ENCODE measurements at regions not wholly inside any gene's neighbourhood (a gene's known extent, or its start where the extent isn't known, plus 50 kb on each side); places are given as distances from the start of the nearest gene placed in this dataset.

- no peaks in the 10 kb centered on the region for H3F3A ChIP-seq (ENCODE audit: control insufficient read depth, insufficient read depth)
- no peak overlapping the region for H3K27ac ChIP-seq (ENCODE audit: low read depth, low read length)
- H3K79me2 ChIP-seq (ENCODE audit: control insufficient read depth, low read length), result no peaks in the 10 kb centered on the region
- TF ChIP-seq EZH2phosphoT487 (IDR thresholded peaks at IDR 0.05; ENCODE audit: borderline replicate concordance, low read length), result no peak
- TF ChIP-seq CTCF (IDR thresholded peaks at IDR 0.05; ENCODE audit: low read depth, low read length, poor library complexity, severe bottlenecking), result no peak
- no peaks in the 10 kb centered on the region for H4K20me1 ChIP-seq (ENCODE audit: control insufficient read depth, insufficient read depth, low read depth, low read length)
- no peaks in the 10 kb centered on the region for H3K9me2 ChIP-seq (replicated peaks; ENCODE audit: control insufficient read depth, low read length)
- H3K4me2 ChIP-seq (ENCODE audit: low read length), result no peak overlapping the region
- no peaks in the 10 kb centered on the region for H3K9me3 ChIP-seq (ENCODE audit: control insufficient read depth, insufficient read depth, low read length)
- peaks cover 2% of the 10 kb centered on the region; the same call in 1 of the 2 replicates for H3K27me3 ChIP-seq (ENCODE audit: control insufficient read depth, low read length)
- no peak overlapping the region for H3K4me3 ChIP-seq (ENCODE audit: low read length)
- H3K4me1 ChIP-seq (ENCODE audit: control insufficient read depth, low read length), result peaks cover 18% of the 10 kb centered on the region
- H3K36me3 ChIP-seq (ENCODE audit: control insufficient read depth, low read length), result no peaks in the 10 kb centered on the region
These were observed 96.1 kb upstream of the AKIP1 start for GRCh38 chr11:8814923-8815240.

DNA sequence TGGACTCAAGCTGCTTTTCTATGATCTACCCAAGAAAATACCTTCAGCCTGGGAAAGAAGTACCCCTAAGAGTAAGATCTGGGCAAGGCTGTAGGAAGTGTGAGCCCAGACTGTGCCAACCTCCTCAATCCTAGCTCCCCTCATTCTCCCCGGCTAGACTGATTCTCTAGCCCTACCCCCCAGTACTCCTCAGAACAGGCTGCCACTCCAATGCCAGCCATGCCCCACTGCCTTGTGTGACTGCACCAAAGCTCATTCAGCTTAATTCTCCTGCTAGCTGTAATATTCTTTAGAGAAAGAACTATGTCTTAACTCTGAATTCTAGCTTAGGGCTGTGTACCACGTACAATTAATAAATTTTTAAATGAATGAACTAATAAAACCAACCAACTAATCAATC, 92.6 kb upstream of the AKIP1 start:
- Histone ChIP-seq H3K4me2 (ENCODE audit: low read length) (no peak overlapping the region), H3K4me1 (ENCODE audit: control insufficient read depth, low read length) (peaks cover 13% of the 10 kb centered on the region), H3K27me3 (ENCODE audit: control insufficient read depth, low read length) (0 out of 2 replicates have a peak, but pooled peaks cover 2% of the 10 kb centered on the region), H3K9me3 (ENCODE audit: control insufficient read depth, insufficient read depth, low read length) (no peaks in the 10 kb centered on the region), H3K79me2 (ENCODE audit: control insufficient read depth, low read length) (no peaks in the 10 kb centered on the region), H3K27ac (ENCODE audit: low read depth, low read length) (no peak overlapping the region), H3F3A (ENCODE audit: control insufficient read depth, insufficient read depth) (no peaks in the 10 kb centered on the region), H3K36me3 (ENCODE audit: control insufficient read depth, low read length) (no peaks in the 10 kb centered on the region), H3K9me2 (replicated peaks; ENCODE audit: control insufficient read depth, low read length) (no peaks in the 10 kb centered on the region), H4K20me1 (ENCODE audit: control insufficient read depth, insufficient read depth, low read depth, low read length) (no peaks in the 10 kb centered on the region), H3K4me3 (ENCODE audit: low read length) (no peak overlapping the region)
- TF ChIP-seq CTCF (IDR thresholded peaks at IDR 0.05; ENCODE audit: low read depth, low read length, poor library complexity, severe bottlenecking), result no peak

GRCh38 chr11:8820401-8820800, 90.6 kb upstream of the AKIP1 start:
- no peaks in the 10 kb centered on the region for H3K9me2 ChIP-seq (replicated peaks; ENCODE audit: control insufficient read depth, low read length)
- H3K27me3 ChIP-seq (ENCODE audit: control insufficient read depth, low read length), result 0 out of 2 replicates have a peak, but pooled peaks cover 2% of the 10 kb centered on the region
- H3K4me3 ChIP-seq (ENCODE audit: low read length), result no peak overlapping the region
- H3K9me3 ChIP-seq (ENCODE audit: control insufficient read depth, insufficient read depth, low read length), result no peaks in the 10 kb centered on the region
- H3K4me1 ChIP-seq (ENCODE audit: control insufficient read depth, low read length), result no peaks in the 10 kb centered on the region
- no peaks in the 10 kb centered on the region for H3K36me3 ChIP-seq (ENCODE audit: control insufficient read depth, low read length)
- no peak overlapping the region for H3K27ac ChIP-seq (ENCODE audit: low read depth, low read length)
- H3K79me2 ChIP-seq (ENCODE audit: control insufficient read depth, low read length), result no peaks in the 10 kb centered on the region
- no peak for TF ChIP-seq CTCF (IDR thresholded peaks at IDR 0.05; ENCODE audit: low read depth, low read length, poor library complexity, severe bottlenecking)
- TF ChIP-seq EZH2phosphoT487 (IDR thresholded peaks at IDR 0.05; ENCODE audit: borderline replicate concordance, low read length), result no peak
- H3F3A ChIP-seq (ENCODE audit: control insufficient read depth, insufficient read depth), result no peaks in the 10 kb centered on the region
- no peak overlapping the region for H3K4me2 ChIP-seq (ENCODE audit: low read length)
- H4K20me1 ChIP-seq (ENCODE audit: control insufficient read depth, insufficient read depth, low read depth, low read length), result no peaks in the 10 kb centered on the region

- no peaks in the 10 kb centered on the region for H3F3A ChIP-seq (ENCODE audit: control insufficient read depth, insufficient read depth)
- no peak overlapping the region for H3K4me2 ChIP-seq (ENCODE audit: low read length)
- H3K27me3 ChIP-seq (ENCODE audit: control insufficient read depth, low read length), result peaks cover 10% of the 10 kb centered on the region; the same call in 1 of the 2 replicates
- H3K4me1 ChIP-seq (ENCODE audit: control insufficient read depth, low read length), result no peaks in the 10 kb centered on the region
- H4K20me1 ChIP-seq (ENCODE audit: control insufficient read depth, insufficient read depth, low read depth, low read length), result no peaks in the 10 kb centered on the region
- no peak overlapping the region for H3K27ac ChIP-seq (ENCODE audit: low read depth, low read length)
- H3K79me2 ChIP-seq (ENCODE audit: control insufficient read depth, low read length), result no peaks in the 10 kb centered on the region
- no peak overlapping the region for H3K4me3 ChIP-seq (ENCODE audit: low read length)
- no peaks in the 10 kb centered on the region for H3K9me2 ChIP-seq (replicated peaks; ENCODE audit: control insufficient read depth, low read length)
- no peaks in the 10 kb centered on the region for H3K9me3 ChIP-seq (ENCODE audit: control insufficient read depth, insufficient read depth, low read length)
- TF ChIP-seq CTCF (IDR thresholded peaks at IDR 0.05; ENCODE audit: low read depth, low read length, poor library complexity, severe bottlenecking), result no peak
- TF ChIP-seq EZH2phosphoT487 (IDR thresholded peaks at IDR 0.05; ENCODE audit: borderline replicate concordance, low read length), result no peak
- no peaks in the 10 kb centered on the region for H3K36me3 ChIP-seq (ENCODE audit: control insufficient read depth, low read length)
These were observed 88.5 kb upstream of the AKIP1 start for GRCh38 chr11:8822469-8822868.
